ENCODE measurements at regions not wholly inside any gene's neighbourhood (a gene's known extent, or its start where the extent isn't known, plus 50 kb on each side); places are given as distances from the start of the nearest gene placed in this dataset.

DNA sequence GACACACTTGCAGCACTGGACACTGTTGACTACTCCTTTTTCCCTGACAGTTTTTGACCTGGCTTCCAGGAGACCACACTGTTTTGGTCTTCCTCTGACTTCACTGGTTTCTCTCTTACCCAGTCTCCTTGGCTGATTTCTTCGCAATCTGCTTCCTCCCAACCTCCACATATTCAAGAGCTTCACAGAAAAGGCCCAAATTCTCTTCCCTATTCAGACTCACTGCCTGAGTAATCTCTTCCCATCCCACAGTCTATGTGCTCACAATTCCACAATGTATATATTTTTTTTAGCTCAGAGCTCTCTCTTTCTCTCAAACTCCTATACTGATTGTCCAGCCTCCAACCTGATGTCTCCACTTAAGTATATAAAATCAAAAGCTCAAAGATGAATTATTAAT is 115.4 kb downstream of the SINHCAF start:
- POLR2A ChIA-PET = no interaction called here
- no peak for DNase-seq
- no peaks in the 10 kb centered on the region for H4K20me1 ChIP-seq (ENCODE audit: insufficient read depth)
- H3K36me3 ChIP-seq (replicated peaks in 1 of 2; ENCODE audit: control insufficient read depth in 1 of 2, insufficient read depth in 2 of 2, low read length in 1 of 2) = no peaks in the 10 kb centered on the region
- no peaks in the 10 kb centered on the region; a peak in 1 of 4 replicates for H3K4me1 ChIP-seq (ENCODE audit: control insufficient read depth in 1 of 2, insufficient read depth in 2 of 2, low read depth in 1 of 2, low read length in 1 of 2)
- H2AFZ ChIP-seq (ENCODE audit: low read depth) = no peak overlapping the region
- H3K27ac ChIP-seq (ENCODE audit: low read depth in 2 of 2, low read length in 1 of 2) = no peak overlapping the region
- H3K9me2 ChIP-seq = no peaks in the 10 kb centered on the region
- CTCF ChIA-PET = interaction anchor here (2.1 kb wide), 1 partner anchor 28 kb away, joined by 9 read pairs; no protein-coding TSS in a partner anchor
- TF ChIP-seq, protein P1, sequence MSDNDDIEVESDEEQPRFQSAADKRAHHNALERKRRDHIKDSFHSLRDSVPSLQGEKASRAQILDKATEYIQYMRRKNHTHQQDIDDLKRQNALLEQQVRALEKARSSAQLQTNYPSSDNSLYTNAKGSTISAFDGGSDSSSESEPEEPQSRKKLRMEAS (IDR thresholded peaks at IDR 0.05; ENCODE audit: low read depth) = no peak
- no peak for TF ChIP-seq SIN3A (IDR thresholded peaks at IDR 0.05; ENCODE audit: borderline replicate concordance, low read depth, low read length)
- TF ChIP-seq CHD2 (IDR thresholded peaks at IDR 0.05; ENCODE audit: low read length, partially characterized antibody) = no peak
- TF ChIP-seq JUND (IDR thresholded peaks at IDR 0.05) = no peak
- TF ChIP-seq GATA2 (CRISPR knock-in tag; IDR thresholded peaks at IDR 0.05) = no peak
- no peak for TF ChIP-seq FOSL2 (IDR thresholded peaks at IDR 0.05; ENCODE audit: borderline replicate concordance, low read depth)
- no peak for TF ChIP-seq CTCF (IDR thresholded peaks at IDR 0.05)
- no peak for TF ChIP-seq NFIC (IDR thresholded peaks at IDR 0.05; ENCODE audit: borderline replicate concordance)
- no peak overlapping the region for H3K4me2 ChIP-seq
- H3K79me2 ChIP-seq (ENCODE audit: insufficient read depth) = no peaks in the 10 kb centered on the region
- no peaks in the 10 kb centered on the region for H3K9me3 ChIP-seq
- H3K9ac ChIP-seq = no peak overlapping the region
- H3K27me3 ChIP-seq (ENCODE audit: insufficient read depth) = no peaks in the 10 kb centered on the region
- no peak overlapping the region for H3K4me3 ChIP-seq (ENCODE audit: low read depth in 2 of 2, low read length in 1 of 2)
- 78% methylated on average over 1 of the region's 1 CpG for WGBS (ENCODE audit: low lambda C conversion rate)
- no peaks in the 10 kb centered on the region for H3F3A ChIP-seq (replicated peaks; ENCODE audit: insufficient read depth)

GRCh38 chr12:31214626-31215517 is 111.1 kb downstream of the SINHCAF start:
- ChIA-PET CTCF (interaction anchor here (0.6 to 0.8 kb wide), 2 partner anchors 17 to 1540 kb away, joined by 3 read pairs; no protein-coding TSS in a partner anchor), POLR2A (no interaction called here)
- DNase-seq = no peak
- no peak overlapping the region for H3K4me3 ChIP-seq (ENCODE audit: low read depth in 2 of 2, low read length in 1 of 2)
- H3K27ac ChIP-seq (ENCODE audit: low read depth in 2 of 2, low read length in 1 of 2) = no peak overlapping the region
- H3F3A ChIP-seq (replicated peaks; ENCODE audit: insufficient read depth) = no peaks in the 10 kb centered on the region
- WGBS (ENCODE audit: low lambda C conversion rate) = 72% methylated on average over 7 of the region's 7 CpGs
- H3K36me3 ChIP-seq (replicated peaks in 1 of 2; ENCODE audit: control insufficient read depth in 1 of 2, insufficient read depth in 2 of 2, low read length in 1 of 2) = no peaks in the 10 kb centered on the region
- no peak overlapping the region for H2AFZ ChIP-seq (ENCODE audit: low read depth)
- H3K79me2 ChIP-seq (ENCODE audit: insufficient read depth) = no peaks in the 10 kb centered on the region
- no peak overlapping the region for H3K9ac ChIP-seq
- peaks cover 0 to under 1% of the 10 kb centered on the region in 2 experiments; a peak in 1 of 4 replicates for H3K4me1 ChIP-seq (ENCODE audit: control insufficient read depth in 1 of 2, insufficient read depth in 2 of 2, low read depth in 1 of 2, low read length in 1 of 2)
- no peaks in the 10 kb centered on the region for H3K9me3 ChIP-seq
- H3K4me2 ChIP-seq = no peak overlapping the region
- H3K27me3 ChIP-seq (ENCODE audit: insufficient read depth) = no peaks in the 10 kb centered on the region
- no peaks in the 10 kb centered on the region for H4K20me1 ChIP-seq (ENCODE audit: insufficient read depth)
- TF ChIP-seq RFX5 (IDR thresholded peaks at IDR 0.05; ENCODE audit: low read length) (no peak), JUND (IDR thresholded peaks at IDR 0.05) (no peak), GATA2 (CRISPR knock-in tag; IDR thresholded peaks at IDR 0.05) (no peak), EP300 (IDR thresholded peaks at IDR 0.05; ENCODE audit: borderline replicate concordance in 1 of 2, low read depth in 1 of 2, low read length in 1 of 2) (no peak)
- H3K9me2 ChIP-seq = no peaks in the 10 kb centered on the region
